Fibroblast of skin of right biceps (primary cell): ENCODE measurements at regions not wholly inside any gene's neighbourhood (a gene's known extent, or its start where the extent isn't known, plus 50 kb on each side); places are given as distances from the start of the nearest gene placed in this dataset.

Experiments
- DNase-seq: peaks from one replicate; pipeline ENCODE4 v3.0.0-alpha.2; 2013

DNA sequence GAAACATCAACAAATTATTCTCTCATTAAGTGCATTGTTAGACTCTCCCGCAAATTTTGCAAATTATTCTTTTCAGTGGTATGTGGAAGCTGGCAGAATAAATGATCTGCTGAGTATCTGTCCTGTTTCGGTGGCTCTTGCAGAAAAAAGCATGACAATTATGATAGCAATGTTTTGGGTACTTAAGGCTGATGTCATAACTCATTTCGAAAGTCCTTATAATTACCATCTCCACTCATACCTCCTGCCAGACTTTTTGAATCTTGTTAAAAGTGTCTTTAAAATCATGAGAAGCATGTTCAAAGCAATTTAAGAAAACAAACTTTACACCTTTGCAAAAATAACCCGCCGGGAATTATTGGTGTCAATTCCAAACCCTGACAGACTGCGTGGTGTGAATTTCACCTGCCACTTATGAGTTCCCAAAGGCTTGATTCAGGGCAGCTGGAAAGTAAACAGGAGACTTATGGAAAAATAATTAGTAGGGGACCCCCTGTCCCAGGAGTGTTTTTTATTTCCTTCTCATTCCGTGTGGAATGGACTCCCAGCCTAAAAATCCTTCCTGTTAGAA lies 87.6 kb upstream of the E2F3 start:
- DNase-seq, result no peak

- no peak for DNase-seq
Measured at GRCh38 chr6:20314866-20315845, 86.5 kb upstream of the E2F3 start.

DNA sequence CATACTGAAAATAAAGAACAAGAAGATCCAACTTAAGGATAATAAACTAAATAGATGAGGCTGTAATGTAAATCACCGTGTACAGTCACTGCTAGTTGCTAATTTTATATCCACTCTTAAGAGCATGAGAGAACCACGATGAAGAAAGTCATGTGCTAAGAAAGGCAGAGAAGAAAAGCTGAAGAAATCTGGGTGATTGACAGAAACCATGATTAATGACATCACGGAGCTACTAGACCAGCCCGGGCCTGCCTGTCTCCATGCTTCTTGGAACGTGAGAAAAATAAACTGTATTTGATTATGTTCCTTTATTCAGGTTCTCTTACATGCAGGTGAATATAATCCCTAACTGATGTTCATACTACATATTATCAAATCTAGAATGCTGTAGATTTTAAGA lies 84.2 kb upstream of the E2F3 start:
- no peak for DNase-seq

GRCh38 chr6:20318851-20319387 lies 82.8 kb upstream of the E2F3 start:
- no peak for DNase-seq

DNA sequence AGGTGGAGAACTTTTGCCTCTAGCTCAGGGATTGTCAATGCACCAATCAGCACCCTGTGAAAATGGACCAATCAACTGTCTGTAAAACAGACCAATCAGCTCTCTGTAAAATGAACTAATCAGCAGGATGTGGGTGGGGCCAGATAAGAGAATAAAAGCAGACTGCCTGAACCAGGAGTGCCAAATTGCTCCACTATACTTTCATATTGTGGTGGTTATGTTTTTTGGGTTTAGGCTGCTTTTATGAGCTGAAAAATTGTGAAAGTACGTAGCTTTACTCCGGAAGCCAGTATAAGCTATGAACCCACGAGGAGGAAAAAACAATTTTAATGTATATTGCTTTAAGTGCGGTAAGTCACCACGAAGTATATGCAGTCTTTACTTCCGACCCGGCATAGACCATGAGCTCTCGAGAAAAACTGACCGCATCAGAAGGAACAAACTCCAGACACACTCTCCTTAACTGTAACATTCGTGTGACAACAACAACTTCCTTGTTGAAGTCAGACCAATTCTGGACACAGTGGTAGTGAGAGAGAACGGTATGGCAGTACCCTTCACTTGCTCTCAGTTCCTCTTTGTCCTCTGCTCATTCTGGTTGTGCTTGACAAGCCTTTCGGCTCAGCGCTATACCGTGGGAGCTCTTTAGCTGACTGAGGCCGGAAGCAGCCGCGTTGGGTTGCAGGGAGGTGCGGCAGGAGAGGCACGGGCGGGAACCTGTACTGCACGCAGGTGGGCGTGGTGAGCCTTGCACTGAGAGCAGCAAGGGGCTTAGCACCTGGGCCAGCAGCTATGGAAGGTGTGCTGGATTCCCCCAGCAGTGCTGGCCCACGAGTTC lies 81.9 kb upstream of the E2F3 start:
- DNase-seq, result no peak

- DNase-seq, result no peak
Measured at GRCh38 chr6:20325641-20326421, 75.8 kb upstream of the E2F3 start.

DNA sequence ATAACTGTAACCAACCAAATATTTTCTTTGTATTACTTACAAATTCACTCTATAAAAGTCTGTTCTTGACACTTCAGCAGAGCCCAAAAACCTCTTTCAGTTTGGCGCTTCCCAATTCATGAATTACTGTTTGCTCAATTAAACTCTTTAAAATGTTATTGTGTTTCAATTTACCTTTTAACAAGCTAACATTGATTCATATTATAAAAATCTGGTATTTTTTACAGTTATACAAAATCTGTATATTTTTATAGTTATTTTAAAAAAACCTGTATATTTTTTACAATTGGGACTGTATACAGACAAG lies 75.3 kb upstream of the E2F3 start:
- no peak for DNase-seq

DNA sequence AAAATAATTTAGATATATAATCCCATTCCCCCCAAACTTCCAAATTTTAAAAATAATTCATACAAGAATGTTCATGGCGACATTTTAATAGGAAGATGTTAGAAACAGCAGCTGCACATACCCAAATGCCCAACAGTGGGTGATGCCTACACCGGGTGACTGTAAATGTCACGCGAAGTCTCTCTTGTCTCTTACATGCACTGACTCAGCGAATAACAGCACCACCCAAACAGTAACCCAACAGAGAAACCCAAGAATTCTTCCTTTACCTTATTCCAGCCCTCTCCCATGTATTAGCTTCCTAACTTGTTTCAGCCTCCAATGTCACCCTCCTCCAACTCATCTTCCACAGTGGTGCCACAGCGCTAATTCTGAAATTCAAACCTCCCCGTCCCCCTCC lies 74.5 kb upstream of the E2F3 start:
- no peak for DNase-seq

GRCh38 chr6:20328266-20328923 lies 73.3 kb upstream of the E2F3 start:
- no peak for DNase-seq

DNA sequence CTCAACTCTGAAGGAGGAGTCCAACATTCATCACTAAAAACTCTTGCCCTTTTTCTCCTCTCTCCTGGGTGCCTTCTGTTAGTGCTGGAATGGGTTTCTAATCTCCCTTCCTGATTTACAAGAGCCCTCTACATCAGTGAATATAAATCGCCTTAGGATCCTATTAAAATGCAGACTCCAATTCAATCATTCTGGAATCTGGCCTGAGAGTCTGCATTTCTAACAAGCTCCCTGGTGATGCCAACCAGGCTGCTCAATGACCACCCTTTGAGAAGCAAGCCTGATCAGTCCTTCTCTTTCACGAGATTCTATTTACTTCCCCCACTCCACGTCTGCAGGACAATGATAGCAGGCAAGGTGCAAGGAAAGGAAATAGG lies 72.8 kb upstream of the E2F3 start:
- no peak for DNase-seq

DNA sequence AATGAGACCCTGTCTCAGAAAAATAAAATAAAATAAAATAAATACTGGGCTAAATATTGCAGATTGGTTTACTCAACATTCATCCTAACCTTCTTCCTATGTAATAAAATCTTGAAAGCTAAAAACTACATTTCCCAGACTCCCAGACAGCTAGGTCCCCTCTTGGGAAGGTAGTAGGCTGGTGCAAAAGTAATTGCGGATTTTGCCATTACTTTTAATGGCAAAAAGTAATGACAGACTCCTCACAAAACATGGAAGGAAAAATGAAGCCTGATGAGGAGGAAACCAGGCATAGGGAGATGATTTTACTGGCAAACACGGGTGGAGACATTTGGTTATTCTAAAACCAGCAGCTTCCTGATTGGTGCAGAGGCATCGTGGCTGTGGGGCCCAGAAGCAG lies 70.6 kb upstream of the E2F3 start:
- no peak for DNase-seq

DNA sequence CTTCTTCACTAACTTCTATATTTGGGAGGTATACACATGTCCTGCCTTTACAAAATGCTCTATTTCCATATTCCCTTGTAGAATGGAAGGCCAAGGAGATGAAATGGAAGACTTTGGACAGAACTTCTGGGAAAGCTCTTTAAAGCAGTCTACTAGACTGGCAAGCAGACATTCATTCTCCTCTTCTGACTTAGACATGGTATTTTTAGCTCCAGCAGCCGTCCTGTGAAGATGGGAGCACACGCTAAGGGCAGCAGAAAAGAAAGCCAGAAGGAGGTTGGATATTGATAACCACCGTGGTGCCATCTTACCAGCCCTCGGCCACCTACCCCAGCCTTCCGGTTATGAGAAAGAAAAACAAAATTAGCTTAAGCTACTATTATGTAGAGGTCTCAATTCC lies 70.1 kb upstream of the E2F3 start:
- DNase-seq, result no peak

DNA sequence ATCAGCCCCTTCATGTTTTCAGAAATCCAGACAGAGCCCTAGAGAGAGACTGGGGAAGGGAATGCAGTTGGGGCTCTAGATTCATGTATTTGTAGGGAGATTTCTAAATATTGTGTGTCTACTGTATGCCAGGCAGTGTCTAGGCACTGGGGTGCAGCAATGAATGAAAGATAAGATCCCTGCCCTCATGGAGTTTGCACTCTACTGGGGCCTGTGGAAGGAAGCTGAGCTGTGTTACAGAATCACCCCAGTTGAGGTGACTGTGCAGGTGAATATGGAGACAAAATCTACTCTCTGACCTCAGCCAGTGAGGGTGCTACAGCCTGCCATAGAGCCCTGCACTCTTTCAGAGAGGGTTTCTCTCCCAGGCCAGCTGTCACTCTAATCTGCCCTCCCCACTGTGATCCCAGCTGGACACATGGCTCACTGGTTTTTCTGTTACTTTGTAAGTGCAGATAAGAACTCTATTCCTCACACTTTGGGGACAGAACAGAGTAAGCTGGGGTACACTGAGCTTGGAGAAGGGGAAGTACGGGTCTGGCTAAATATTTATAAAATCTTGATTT lies 69.2 kb upstream of the E2F3 start:
- DNase-seq, result no peak

GRCh38 chr6:20333721-20334269 lies 67.9 kb upstream of the E2F3 start:
- DNase-seq, result no peak

- DNase-seq, result no peak
Measured at GRCh38 chr6:20334334-20334733, 67.3 kb upstream of the E2F3 start.

DNA sequence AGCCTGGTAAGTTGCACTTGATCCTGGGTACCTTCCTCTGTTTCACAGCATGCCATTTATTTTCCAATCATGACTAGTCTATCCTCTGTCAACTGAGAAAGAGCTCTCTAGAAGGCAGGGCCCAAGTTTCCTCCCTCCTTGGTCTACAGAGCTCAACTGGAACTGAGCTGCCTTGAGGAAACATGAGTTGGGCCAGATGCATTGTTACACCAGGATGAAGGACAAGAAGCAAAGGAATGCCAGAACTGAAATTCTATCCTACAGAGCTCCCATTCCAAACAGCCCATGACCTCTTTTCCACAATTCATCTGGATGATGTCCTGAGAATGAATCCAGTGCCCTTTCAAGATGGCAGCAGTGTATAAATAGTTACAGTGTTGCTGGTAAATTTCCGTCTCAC lies 66.7 kb upstream of the E2F3 start:
- no peak for DNase-seq

GRCh38 chr6:20335872-20336271 lies 65.8 kb upstream of the E2F3 start:
- DNase-seq, result no peak

DNA sequence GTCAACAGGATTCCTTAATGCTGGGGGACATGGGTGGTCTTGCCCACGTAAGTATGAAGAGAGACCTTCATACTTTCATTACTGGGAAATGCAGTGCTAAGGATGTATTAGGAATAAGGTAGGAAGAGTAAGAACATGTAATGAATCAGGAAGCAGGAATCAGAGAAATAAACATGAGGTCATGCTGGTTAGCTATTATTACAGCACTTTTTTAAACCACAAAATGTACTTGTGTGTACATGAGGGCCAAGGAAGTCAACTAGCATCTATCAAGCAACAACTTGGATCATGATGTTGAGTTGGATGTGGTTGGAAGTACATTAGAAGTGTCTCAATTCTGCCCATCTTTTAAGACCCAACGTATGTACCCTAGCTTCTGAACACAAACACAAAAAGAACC lies 63.5 kb upstream of the E2F3 start:
- DNase-seq, result no peak

- DNase-seq, result no peak
Measured at GRCh38 chr6:20340068-20340848, 61.4 kb upstream of the E2F3 start.

DNA sequence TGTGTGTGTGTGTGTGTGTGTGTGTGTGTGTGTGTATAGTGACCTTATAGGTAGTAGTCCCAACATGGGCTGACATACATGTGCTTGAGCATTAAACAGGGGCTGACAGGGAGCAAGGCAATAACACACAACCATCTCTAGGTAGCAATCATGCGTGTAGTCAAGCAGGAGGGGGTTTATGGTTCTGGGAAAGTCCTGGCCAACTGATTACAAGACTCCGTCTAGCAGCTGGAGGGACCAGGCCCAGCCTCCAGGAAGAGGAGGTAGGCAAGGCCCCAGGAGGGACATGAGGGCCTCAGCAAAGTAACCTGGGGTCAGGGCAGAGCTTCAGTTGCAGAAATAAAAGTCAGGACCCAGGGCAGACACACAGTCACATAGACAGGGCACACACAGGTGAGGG lies 60.6 kb upstream of the E2F3 start:
- DNase-seq, result no peak

DNA sequence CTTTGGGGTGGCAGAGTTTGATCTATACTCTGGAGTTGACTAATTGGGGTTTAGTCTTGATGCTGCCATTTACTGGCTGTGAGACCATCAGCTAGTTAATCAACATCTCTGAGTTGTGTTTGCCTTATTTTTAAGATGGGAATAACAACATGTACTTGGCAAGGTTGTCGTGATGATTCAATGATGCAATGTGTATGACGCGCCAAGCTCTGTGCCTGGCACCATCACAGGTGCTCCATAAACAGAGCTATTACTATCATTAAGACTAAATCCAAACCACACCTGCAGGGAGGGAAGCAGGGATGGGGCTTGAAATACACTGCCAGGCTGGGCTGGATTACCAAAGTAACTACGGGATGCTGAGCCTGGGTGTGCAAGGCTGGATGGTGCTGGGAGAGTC lies 60.1 kb upstream of the E2F3 start:
- no peak for DNase-seq
